ENCODE measurements at regions not wholly inside any gene's neighbourhood (a gene's known extent, or its start where the extent isn't known, plus 50 kb on each side); places are given as distances from the start of the nearest gene placed in this dataset.

GRCh38 chr13:106184790-106185189 lies 350.7 kb downstream of the EFNB2 start:
- TF ChIP-seq, protein P1, sequence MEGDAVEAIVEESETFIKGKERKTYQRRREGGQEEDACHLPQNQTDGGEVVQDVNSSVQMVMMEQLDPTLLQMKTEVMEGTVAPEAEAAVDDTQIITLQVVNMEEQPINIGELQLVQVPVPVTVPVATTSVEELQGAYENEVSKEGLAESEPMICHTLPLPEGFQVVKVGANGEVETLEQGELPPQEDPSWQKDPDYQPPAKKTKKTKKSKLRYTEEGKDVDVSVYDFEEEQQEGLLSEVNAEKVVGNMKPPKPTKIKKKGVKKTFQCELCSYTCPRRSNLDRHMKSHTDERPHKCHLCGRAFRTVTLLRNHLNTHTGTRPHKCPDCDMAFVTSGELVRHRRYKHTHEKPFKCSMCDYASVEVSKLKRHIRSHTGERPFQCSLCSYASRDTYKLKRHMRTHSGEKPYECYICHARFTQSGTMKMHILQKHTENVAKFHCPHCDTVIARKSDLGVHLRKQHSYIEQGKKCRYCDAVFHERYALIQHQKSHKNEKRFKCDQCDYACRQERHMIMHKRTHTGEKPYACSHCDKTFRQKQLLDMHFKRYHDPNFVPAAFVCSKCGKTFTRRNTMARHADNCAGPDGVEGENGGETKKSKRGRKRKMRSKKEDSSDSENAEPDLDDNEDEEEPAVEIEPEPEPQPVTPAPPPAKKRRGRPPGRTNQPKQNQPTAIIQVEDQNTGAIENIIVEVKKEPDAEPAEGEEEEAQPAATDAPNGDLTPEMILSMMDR (IDR thresholded peaks at IDR 0.05): no peak
- TF ChIP-seq POLR2A (IDR thresholded peaks at IDR 0.05): no peak
